ENCODE measurements at regions not wholly inside any gene's neighbourhood (a gene's known extent, or its start where the extent isn't known, plus 50 kb on each side); places are given as distances from the start of the nearest gene placed in this dataset.

GRCh38 chr7:42573881-42574672 is 337.1 kb upstream of the GLI3 start:
- Histone ChIP-seq H4K20me1 (ENCODE audit: insufficient read depth, low read length) (no peaks in the 10 kb centered on the region), H3K9me3 (ENCODE audit: low read depth, low read length) (peaks cover 5% of the 10 kb centered on the region), H3K79me2 (ENCODE audit: insufficient read depth, low read length) (no peaks in the 10 kb centered on the region), H3K4me2 (ENCODE audit: insufficient read depth, low read length) (no peak overlapping the region), H3K4me3 (ENCODE audit: insufficient read depth, low read length) (no peak overlapping the region), H3K4me1 (ENCODE audit: insufficient read depth, low read length) (no peaks in the 10 kb centered on the region), H3K27me3 (ENCODE audit: insufficient read depth, low read length) (peaks cover 12% of the 10 kb centered on the region), H3K36me3 (ENCODE audit: insufficient read depth, low read length) (no peaks in the 10 kb centered on the region), H3K27ac (ENCODE audit: low read depth, low read length) (no peak overlapping the region), H2AFZ (ENCODE audit: low read length) (no peak overlapping the region)
- no peak for TF ChIP-seq CTCF (IDR thresholded peaks at IDR 0.05; ENCODE audit: extremely low read depth, low read depth, low read length)
- no peak for DNase-seq (ENCODE audit: insufficient read length, low spot score, missing footprints)

GRCh38 chr7:42572561-42572960 is 335.6 kb upstream of the GLI3 start:
- no peaks in the 10 kb centered on the region for H3K4me1 ChIP-seq (ENCODE audit: insufficient read depth, low read length)
- H4K20me1 ChIP-seq (ENCODE audit: insufficient read depth, low read length) = no peaks in the 10 kb centered on the region
- H3K27me3 ChIP-seq (ENCODE audit: insufficient read depth, low read length) = peaks cover 12% of the 10 kb centered on the region
- no peak overlapping the region for H2AFZ ChIP-seq (ENCODE audit: low read length)
- H3K79me2 ChIP-seq (ENCODE audit: insufficient read depth, low read length) = no peaks in the 10 kb centered on the region
- H3K9me3 ChIP-seq (ENCODE audit: low read depth, low read length) = no peaks in the 10 kb centered on the region
- no peak overlapping the region for H3K4me3 ChIP-seq (ENCODE audit: insufficient read depth, low read length)
- no peak overlapping the region for H3K4me2 ChIP-seq (ENCODE audit: insufficient read depth, low read length)
- H3K27ac ChIP-seq (ENCODE audit: low read depth, low read length) = no peak overlapping the region
- no peak for DNase-seq (ENCODE audit: insufficient read length, low spot score, missing footprints)
- TF ChIP-seq CTCF (IDR thresholded peaks at IDR 0.05; ENCODE audit: extremely low read depth, low read depth, low read length) = no peak
- no peaks in the 10 kb centered on the region for H3K36me3 ChIP-seq (ENCODE audit: insufficient read depth, low read length)

DNA sequence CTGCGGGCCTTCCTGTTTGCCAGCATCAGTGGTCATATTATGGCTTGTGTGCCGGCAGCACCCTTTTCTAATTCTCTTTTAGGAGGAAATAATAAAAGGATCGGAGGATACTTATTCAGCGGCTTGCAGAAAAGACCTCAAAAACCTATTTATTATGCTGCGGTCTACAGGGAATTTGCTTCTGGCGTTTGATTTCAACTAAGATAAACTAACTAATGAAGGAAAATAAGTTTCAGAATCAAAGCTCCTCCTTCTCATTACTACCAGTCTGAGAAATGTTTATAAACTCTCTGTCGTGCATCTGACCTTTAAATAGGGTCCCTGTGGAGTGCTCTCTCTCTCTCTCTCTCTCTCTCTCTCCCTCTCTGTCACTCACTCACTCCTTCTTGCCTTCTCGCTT is 335.0 kb upstream of the GLI3 start:
- no peaks in the 10 kb centered on the region for H3K4me1 ChIP-seq (ENCODE audit: insufficient read depth, low read length)
- peak overlapping the region; percentile 17 for H3K4me3 ChIP-seq (ENCODE audit: insufficient read depth, low read length)
- no peaks in the 10 kb centered on the region for H3K9me3 ChIP-seq (ENCODE audit: low read depth, low read length)
- H3K4me2 ChIP-seq (ENCODE audit: insufficient read depth, low read length) = peak overlapping the region; percentile 48
- H4K20me1 ChIP-seq (ENCODE audit: insufficient read depth, low read length) = no peaks in the 10 kb centered on the region
- H3K79me2 ChIP-seq (ENCODE audit: insufficient read depth, low read length) = no peaks in the 10 kb centered on the region
- H3K27me3 ChIP-seq (ENCODE audit: insufficient read depth, low read length) = peaks cover 7% of the 10 kb centered on the region
- H3K36me3 ChIP-seq (ENCODE audit: insufficient read depth, low read length) = no peaks in the 10 kb centered on the region
- no peak overlapping the region for H3K27ac ChIP-seq (ENCODE audit: low read depth, low read length)
- no peak for DNase-seq (ENCODE audit: insufficient read length, low spot score, missing footprints)
- H2AFZ ChIP-seq (ENCODE audit: low read length) = peak overlapping the region; percentile 47
- no peak for TF ChIP-seq CTCF (IDR thresholded peaks at IDR 0.05; ENCODE audit: extremely low read depth, low read depth, low read length)

DNA sequence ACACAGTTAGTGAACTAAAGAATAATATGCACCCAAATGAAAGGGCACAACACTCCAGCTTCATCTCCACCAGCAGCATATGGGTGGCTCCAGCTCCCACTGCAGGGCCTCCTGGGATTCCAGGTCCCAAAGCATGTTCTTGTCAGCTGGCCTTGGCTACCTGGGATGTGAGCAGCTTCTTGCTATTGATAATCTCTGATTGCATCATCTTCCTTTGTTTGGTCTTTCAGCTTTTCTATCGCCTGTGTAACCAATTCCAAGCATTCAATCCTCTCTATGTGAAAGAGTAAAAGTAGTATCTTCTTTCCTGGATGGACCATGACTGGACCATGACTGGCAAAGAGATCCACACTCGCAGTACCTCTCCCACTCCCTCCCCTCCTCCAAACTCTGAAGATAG is 333.9 kb upstream of the GLI3 start:
- Histone ChIP-seq H3K79me2 (ENCODE audit: insufficient read depth, low read length) (no peaks in the 10 kb centered on the region), H3K4me3 (ENCODE audit: insufficient read depth, low read length) (no peak overlapping the region), H3K27ac (ENCODE audit: low read depth, low read length) (no peak overlapping the region), H3K4me1 (ENCODE audit: insufficient read depth, low read length) (no peaks in the 10 kb centered on the region), H3K4me2 (ENCODE audit: insufficient read depth, low read length) (peak overlapping the region; percentile 48), H3K36me3 (ENCODE audit: insufficient read depth, low read length) (no peaks in the 10 kb centered on the region), H3K9me3 (ENCODE audit: low read depth, low read length) (no peaks in the 10 kb centered on the region), H3K27me3 (ENCODE audit: insufficient read depth, low read length) (peaks cover 4% of the 10 kb centered on the region), H4K20me1 (ENCODE audit: insufficient read depth, low read length) (no peaks in the 10 kb centered on the region), H2AFZ (ENCODE audit: low read length) (peak overlapping the region; percentile 51)
- no peak for DNase-seq (ENCODE audit: insufficient read length, low spot score, missing footprints)
- no peak for TF ChIP-seq CTCF (IDR thresholded peaks at IDR 0.05; ENCODE audit: extremely low read depth, low read depth, low read length)
